ENCODE measurements at regions not wholly inside any gene's neighbourhood (a gene's known extent, or its start where the extent isn't known, plus 50 kb on each side); places are given as distances from the start of the nearest gene placed in this dataset.

- Histone ChIP-seq H3K9me3 (ENCODE audit: insufficient read depth, low read depth, low read length) (no peaks in the 10 kb centered on the region), H3K27me3 (ENCODE audit: insufficient read depth, low read length) (no peaks in the 10 kb centered on the region), H3K9ac (ENCODE audit: low read length) (no peak overlapping the region), H3K4me1 (ENCODE audit: insufficient read depth, low read length) (no peaks in the 10 kb centered on the region), H3K79me2 (ENCODE audit: insufficient read depth, low read length) (no peaks in the 10 kb centered on the region), H2AFZ (ENCODE audit: low read depth, low read length) (no peak overlapping the region), H3K27ac (ENCODE audit: low read depth, low read length) (no peak overlapping the region), H3K4me2 (ENCODE audit: low read length) (no peak overlapping the region), H4K20me1 (ENCODE audit: insufficient read depth, low read length) (no peaks in the 10 kb centered on the region), H3K4me3 (ENCODE audit: insufficient read depth, low read depth, low read length) (no peak overlapping the region), H3K36me3 (ENCODE audit: insufficient read depth, low read length) (no peaks in the 10 kb centered on the region)
- no peak for TF ChIP-seq EZH2 (IDR thresholded peaks at IDR 0.05; ENCODE audit: insufficient read depth, low read length)
- TF ChIP-seq, protein P1, sequence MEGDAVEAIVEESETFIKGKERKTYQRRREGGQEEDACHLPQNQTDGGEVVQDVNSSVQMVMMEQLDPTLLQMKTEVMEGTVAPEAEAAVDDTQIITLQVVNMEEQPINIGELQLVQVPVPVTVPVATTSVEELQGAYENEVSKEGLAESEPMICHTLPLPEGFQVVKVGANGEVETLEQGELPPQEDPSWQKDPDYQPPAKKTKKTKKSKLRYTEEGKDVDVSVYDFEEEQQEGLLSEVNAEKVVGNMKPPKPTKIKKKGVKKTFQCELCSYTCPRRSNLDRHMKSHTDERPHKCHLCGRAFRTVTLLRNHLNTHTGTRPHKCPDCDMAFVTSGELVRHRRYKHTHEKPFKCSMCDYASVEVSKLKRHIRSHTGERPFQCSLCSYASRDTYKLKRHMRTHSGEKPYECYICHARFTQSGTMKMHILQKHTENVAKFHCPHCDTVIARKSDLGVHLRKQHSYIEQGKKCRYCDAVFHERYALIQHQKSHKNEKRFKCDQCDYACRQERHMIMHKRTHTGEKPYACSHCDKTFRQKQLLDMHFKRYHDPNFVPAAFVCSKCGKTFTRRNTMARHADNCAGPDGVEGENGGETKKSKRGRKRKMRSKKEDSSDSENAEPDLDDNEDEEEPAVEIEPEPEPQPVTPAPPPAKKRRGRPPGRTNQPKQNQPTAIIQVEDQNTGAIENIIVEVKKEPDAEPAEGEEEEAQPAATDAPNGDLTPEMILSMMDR (IDR thresholded peaks at IDR 0.05; ENCODE audit: insufficient read depth, low read depth, low read length) = no peak
- no peaks in the 10 kb centered on the region for H3K36me3 Mint-ChIP-seq (ENCODE audit: low read depth, unreplicated experiment)
- peaks cover 8% of the 10 kb centered on the region for H3K9me3 Mint-ChIP-seq (ENCODE audit: unreplicated experiment)
- no peak overlapping the region for H3K27ac Mint-ChIP-seq (ENCODE audit: unreplicated experiment)
- peaks cover 8% of the 10 kb centered on the region for H3K4me1 Mint-ChIP-seq (ENCODE audit: low read depth, unreplicated experiment)
- no peak for FAIRE-seq
- DNase-seq (ENCODE audit: low read depth) = no peak
- no peak overlapping the region for H3K4me3 Mint-ChIP-seq (ENCODE audit: unreplicated experiment)
- peaks cover 11% of the 10 kb centered on the region for H3K27me3 Mint-ChIP-seq (ENCODE audit: low read depth, unreplicated experiment)
Observed at GRCh38 chr2:15681089-15681885, 89.6 kb downstream of the DDX1 start.

GRCh38 chr2:15682354-15682753 is 90.7 kb downstream of the DDX1 start:
- Mint-ChIP-seq H3K36me3 (ENCODE audit: low read depth, unreplicated experiment) (no peaks in the 10 kb centered on the region), H3K27me3 (ENCODE audit: low read depth, unreplicated experiment) (peaks cover 15% of the 10 kb centered on the region), H3K27ac (ENCODE audit: unreplicated experiment) (no peak overlapping the region), H3K4me1 (ENCODE audit: low read depth, unreplicated experiment) (peaks cover 7% of the 10 kb centered on the region), H3K9me3 (ENCODE audit: unreplicated experiment) (peaks cover 8% of the 10 kb centered on the region), H3K4me3 (ENCODE audit: unreplicated experiment) (no peak overlapping the region)
- no peak overlapping the region for H3K4me3 ChIP-seq (ENCODE audit: insufficient read depth, low read depth, low read length)
- no peak overlapping the region for H3K27ac ChIP-seq (ENCODE audit: low read depth, low read length)
- H3K4me1 ChIP-seq (ENCODE audit: insufficient read depth, low read length) = no peaks in the 10 kb centered on the region
- no peaks in the 10 kb centered on the region for H3K9me3 ChIP-seq (ENCODE audit: insufficient read depth, low read depth, low read length)
- DNase-seq (ENCODE audit: low read depth) (no peak), FAIRE-seq (no peak)
- no peak overlapping the region for H3K9ac ChIP-seq (ENCODE audit: low read length)
- TF ChIP-seq EZH2 (IDR thresholded peaks at IDR 0.05; ENCODE audit: insufficient read depth, low read length) = no peak
- TF ChIP-seq, protein P1 (IDR thresholded peaks at IDR 0.05; ENCODE audit: insufficient read depth, low read depth, low read length) = no peak
- H3K79me2 ChIP-seq (ENCODE audit: insufficient read depth, low read length) = no peaks in the 10 kb centered on the region
- no peak overlapping the region for H3K4me2 ChIP-seq (ENCODE audit: low read length)
- no peaks in the 10 kb centered on the region for H3K27me3 ChIP-seq (ENCODE audit: insufficient read depth, low read length)
- no peaks in the 10 kb centered on the region for H4K20me1 ChIP-seq (ENCODE audit: insufficient read depth, low read length)
- no peaks in the 10 kb centered on the region for H3K36me3 ChIP-seq (ENCODE audit: insufficient read depth, low read length)
- H2AFZ ChIP-seq (ENCODE audit: low read depth, low read length) = no peak overlapping the region

Measured in astrocyte (in vitro differentiated cells and primary cell).